Right renal pelvis (tissue), 4 donors: ENCODE measurements at regions not wholly inside any gene's neighbourhood (a gene's known extent, or its start where the extent isn't known, plus 50 kb on each side); places are given as distances from the start of the nearest gene placed in this dataset.

ENCODE experiments used
- DNase-seq, 4 donors: peaks; one replicate each; pipeline ENCODE4 v3.0.0-alpha.2; 2013; ENCODE audit warnings: low read depth in 4 of 4, low spot score in 3 of 4, missing footprints in 1 of 4

DNA sequence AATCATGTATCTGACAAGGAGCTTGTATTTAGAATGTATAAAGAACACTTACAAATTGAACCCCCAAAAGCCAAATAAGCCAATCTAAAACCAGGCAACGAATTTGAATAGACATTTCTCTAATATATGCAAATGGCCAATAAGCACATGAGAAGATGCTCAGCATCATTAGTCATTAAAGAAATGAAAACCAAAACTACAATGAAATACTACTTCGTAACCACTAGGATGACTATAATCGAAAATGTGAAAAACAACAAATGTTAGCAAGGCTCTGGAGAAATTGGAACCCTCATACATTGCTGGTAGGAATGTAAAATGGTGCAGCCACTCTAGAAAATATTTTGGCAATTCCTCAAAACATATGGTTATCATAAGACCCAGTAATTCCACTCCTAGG lies 105.8 kb upstream of the TOP1 start:
- no peak for DNase-seq

DNA sequence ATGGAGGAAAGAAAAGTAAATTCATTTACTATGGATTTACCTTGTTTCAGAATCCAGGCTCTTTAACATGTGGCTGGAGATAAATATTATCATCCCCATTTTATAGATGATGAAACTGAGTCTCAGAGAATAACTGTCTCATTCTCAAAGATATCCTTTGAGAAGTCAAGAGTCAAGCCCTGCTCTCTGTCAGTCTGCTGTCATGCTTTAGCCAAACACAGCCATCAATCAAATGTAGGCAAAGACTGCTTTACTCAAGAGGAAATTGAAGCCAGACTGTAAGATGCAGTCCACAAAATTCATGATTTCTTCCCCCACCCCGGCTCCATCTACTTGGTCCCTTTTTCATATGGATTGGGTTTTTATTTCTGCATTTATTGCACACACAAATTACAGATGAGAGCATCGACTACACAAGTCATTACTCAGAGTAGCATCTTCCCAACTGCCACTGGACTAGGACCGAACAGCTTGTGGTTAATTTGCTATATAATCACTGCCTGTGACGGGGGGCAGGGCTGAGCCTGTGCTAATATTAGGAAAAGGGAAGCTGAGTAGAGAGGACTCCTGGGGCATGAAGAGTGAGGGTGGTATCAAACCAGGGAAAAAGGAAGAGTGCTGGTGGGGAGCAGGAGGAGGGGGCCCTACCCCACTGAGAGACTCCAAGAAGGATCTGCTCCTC lies 102.7 kb upstream of the TOP1 start:
- no peak for DNase-seq

DNA sequence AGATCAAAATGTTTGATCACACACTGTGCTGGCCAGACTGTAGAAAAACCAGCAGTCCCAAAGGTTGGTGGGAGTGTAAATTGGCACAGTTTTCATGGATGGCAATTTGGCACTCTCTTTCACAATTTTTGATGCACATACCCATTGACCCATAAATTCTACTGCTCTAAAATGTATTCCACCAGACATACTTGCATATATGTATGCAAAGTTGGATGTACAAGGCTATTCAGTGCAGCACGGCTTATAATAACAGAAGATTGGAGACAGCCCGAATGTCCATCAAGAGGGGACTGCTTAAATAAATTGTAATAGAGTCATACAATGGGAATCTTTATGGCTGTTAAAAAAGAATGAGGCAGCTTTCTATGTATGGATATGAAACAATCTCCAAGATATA lies 101.7 kb upstream of the TOP1 start:
- no peak for DNase-seq

DNA sequence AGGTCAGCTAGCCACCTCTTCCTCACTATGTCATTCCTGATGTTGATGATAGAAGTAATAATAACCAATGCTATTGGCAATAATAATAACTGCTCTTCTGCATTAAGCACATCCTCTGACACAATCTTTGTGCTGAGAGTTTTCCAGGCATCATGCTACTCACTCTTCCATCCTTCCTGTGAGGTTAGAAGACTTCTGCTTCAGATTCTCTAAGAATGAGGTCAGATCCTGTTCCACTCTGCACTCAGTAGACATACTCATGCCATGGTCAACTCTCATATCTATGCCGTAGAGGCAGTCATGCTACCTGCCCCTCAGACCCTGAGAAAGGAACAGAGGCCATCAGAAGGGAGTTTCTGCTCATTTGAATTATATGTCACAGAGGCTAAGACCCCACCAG lies 98.1 kb upstream of the TOP1 start:
- no peak for DNase-seq

DNA sequence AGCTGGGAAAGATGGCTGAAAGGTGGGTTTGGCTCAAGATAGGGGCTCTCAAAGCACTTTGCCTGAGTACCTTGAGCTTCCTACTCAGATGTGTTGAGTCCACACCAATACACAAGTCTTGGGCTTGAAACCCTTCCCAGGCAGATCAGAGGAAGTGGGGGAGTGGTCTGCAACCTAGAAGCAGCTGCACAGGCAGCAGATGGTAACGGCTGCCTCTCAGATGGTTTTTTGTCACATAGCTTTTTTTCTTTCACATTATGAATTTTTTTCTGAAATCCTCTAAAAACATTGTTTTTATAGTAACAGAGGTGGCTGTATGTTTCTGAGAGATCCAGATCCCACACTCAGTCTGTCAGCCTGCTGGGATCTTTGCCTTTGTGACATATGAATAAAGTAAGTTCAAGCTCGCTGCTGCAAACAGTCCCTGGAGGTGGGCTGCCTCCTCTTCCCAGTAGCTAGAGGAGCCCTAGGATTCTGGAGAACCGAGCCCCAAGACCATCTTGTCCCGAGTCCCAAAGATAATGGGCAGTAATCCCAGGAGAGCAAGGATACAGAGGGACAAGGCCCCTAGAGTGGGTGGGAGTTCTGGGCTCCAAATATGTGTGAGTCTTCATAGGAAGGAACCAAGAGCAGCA lies 97.1 kb upstream of the TOP1 start:
- peak in 2 of 4 donors; percentile 16 to 22 for DNase-seq

DNA sequence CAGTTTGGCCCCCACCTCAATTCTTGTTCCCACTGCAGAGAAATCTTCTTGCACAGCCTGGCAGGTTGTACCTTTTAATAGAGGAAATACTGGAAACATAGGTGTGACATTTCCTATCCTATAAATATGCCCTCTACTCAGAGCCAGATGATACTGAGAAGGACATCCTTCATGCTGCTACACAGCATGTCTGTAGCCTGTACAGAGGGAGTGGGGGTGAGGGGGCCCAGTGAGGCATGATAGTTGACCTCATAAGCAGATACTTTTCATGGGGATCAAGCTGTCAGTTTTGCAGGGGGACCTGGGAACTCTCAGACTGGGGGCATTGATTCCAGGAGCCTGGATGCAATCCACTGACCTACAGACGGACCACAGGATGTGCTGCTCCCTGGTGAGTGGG lies 96.2 kb upstream of the TOP1 start:
- no peak for DNase-seq

DNA sequence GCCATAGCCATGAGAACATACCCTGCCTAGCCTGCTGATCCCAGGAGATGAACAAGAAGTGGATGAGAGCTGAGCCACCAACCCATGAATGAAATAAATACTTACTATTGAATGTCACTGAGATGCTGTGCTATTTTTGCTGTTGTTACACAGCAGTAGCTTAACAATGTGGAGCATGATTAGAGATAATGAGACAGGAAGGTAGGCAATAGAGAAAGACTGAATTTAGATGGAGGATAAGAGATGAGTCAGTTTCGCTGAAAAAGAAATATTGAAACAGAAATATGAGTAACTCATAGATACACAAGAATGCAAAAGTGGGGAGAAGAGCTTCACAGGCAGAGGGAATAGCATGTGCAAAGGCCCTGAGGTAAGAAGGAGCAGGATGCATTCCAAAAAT lies 94.9 kb upstream of the TOP1 start:
- no peak for DNase-seq

DNA sequence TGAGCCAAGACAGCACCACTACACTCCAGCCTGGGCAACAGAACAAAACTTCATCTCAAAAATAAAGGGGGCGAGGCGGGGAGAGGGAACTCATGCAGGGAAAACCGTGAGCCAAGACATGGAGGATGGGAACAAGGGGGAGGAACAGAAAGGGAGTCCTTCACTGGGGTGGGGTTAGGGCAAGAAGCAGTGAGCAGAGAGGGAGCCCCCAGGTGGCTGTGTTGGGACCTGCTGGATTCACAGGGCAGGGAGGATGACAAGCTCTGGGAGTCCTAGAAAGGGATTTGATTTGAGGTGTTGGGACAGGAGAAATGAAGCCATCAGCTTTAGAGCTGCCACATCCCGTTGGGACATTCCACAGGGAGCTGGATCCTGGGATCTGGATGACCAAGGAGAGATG lies 90.6 kb upstream of the TOP1 start:
- DNase-seq: no peak

DNA sequence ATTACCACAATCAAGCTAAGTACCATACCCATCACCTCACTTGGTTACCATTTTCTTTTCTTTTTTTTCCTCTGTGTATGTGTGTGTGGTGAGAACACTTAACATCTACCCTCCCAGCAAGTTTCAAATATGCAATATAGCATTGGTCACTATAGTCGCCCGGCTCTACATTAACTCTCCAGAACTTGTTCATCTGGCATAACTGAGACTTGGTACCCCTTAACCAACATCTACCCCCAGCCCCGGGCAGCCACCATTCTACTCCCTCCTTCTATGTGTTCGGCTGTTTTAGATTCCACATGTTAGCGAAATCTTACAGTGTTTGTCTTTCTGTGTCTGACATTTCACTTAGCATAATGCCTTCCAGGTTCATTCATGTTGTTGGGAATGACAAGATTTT lies 89.0 kb upstream of the TOP1 start:
- no peak for DNase-seq

DNA sequence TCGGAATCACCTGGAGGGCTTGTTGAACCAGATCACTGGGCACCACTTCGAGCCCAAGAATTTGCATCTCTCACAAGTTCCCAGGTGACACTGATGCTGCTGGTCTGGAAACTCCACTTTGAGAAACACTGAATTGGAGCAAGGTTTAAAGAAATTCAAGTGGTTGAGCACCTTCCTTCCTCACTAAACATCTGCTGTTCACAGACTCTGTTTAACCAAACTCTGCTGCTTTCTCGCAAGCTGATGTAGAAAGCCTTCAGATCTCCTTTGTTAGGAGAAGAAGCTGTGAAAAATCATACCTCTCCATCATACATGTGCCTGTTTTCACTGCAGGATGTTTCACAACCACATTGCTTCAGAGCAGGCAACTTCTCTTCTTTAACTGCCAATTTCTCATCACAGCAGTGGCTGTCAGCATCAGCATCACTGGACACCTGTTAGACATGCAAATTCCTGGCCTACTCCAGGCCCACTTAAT lies 87.5 kb upstream of the TOP1 start:
- no peak for DNase-seq

DNA sequence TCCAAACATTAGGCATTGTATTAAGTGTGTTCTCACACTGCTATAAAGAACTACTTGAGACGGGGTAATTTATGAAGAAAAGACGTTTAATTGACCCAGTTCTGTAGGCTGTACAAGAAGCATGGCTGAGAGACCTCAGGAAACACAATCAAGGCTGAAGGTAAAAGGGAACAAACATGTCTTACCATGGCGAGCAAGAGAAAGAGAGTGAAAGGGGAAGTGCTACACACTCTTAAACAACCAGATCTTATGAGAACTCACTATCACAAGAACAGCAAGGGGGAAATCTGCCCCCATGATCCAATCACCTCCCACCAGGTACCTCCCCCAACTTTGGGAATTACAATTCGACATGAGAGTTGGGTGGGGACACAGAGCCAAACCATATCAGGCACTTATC lies 86.6 kb upstream of the TOP1 start:
- no peak for DNase-seq

DNA sequence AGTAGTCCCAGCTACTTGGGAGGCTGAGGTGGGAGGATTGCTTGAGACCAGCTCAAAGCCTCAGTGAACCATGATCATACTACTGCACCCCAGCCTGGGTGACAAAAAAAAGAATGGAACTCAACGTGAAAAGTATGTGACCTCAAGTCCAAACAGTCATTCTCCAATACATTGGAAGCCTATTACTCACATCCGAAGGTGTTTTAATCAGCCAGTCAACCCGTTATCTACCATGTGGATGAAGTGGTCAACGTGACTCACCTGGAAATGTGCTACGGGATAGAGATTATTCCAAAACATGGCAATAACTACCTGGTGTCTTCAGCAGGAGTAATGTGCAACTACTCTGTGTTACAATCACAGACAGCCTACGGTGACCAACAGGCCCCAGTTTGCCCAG lies 85.8 kb upstream of the TOP1 start:
- DNase-seq: no peak

DNA sequence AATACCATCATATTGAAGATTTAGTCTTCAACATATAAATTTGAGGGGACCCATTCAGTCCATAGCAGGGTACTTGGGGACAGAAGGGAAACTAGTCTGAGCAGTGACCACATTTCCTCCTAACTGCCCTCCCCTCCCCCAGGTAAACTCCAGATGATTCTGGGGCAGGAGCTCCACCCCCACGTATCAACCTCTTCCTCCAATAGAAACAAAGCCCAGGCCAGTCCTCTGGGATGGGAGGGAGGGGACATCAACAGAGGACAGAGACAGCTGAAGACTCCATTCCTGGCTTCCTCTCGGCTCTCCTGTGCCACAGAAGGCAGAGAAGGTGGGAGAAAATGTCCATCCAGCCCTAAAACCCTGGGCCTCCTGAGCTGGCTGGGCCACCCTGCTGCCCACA lies 85.0 kb upstream of the TOP1 start:
- DNase-seq: no peak

DNA sequence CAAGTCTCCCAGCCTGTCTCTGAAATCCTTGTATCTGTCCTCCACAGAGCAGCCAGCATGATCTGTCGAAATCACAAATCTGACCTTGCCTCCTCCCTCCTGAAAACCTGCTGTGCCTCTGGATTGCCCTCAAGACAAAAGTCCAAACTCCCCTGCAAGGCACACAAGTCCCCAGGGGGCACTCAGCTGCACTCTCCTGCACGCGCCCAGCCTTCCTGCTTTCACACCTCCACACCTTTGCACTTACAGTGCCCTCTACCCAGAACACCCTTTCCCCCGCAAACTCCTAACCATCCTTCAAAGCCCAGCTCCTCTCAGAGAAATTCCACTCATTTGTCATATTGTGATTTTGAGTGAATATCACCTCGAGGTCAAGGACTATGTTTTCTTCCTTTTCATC lies 83.4 kb upstream of the TOP1 start:
- no peak for DNase-seq

DNA sequence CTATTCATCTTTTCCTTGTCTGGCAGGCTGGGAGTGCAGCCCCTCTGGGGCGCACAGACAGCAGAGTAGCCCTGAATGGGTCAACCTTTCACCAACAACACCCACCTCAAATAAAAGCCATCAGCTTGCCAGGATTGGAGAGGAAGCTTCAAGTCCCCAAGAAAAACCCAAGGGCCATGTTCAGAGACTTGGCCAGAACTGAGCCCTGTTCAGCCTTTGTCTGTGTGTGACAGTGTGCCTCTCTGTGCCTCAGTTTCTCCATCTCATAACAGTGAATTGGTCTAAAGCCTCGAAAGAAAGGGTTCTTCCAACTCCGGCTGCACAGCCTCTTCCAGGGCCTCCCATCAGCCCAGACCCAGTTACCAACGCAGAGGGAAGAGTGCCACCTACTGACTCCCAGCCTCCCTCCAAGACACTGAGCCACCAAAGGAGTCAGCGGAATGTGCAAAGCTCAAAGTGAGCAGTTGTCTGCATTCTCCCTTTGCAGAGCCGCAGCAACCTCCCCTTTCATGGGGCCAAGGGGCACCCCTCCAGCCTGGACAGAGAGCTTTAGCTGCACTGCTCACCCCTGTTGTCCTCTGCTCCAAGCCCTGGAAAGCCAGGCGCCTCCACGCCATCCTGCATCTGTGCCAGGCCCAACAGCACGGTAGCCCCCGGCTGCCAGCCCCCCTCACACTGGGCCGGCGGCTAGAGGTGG lies 82.7 kb upstream of the TOP1 start:
- peak; percentile 55 to 72 (median 64) for DNase-seq

DNA sequence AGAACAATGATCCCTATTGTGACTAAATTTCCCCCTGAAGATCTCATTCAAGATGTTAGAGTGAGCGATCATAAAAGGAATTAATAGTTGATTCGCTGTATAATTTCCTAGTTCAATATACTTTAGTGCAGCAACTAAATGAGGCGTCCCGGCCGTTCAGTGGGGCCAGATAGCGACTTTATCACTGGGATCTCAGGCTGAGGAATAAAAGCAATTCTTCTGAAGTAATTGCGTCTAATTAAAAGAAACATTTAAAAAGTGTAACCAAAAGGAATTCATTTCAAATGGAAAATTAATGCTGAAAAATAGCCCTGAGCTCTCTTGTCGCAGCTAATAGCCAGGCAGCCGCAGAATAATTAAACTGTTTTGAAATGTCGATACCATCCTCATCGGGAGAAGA lies 82.2 kb upstream of the TOP1 start:
- no peak for DNase-seq

DNA sequence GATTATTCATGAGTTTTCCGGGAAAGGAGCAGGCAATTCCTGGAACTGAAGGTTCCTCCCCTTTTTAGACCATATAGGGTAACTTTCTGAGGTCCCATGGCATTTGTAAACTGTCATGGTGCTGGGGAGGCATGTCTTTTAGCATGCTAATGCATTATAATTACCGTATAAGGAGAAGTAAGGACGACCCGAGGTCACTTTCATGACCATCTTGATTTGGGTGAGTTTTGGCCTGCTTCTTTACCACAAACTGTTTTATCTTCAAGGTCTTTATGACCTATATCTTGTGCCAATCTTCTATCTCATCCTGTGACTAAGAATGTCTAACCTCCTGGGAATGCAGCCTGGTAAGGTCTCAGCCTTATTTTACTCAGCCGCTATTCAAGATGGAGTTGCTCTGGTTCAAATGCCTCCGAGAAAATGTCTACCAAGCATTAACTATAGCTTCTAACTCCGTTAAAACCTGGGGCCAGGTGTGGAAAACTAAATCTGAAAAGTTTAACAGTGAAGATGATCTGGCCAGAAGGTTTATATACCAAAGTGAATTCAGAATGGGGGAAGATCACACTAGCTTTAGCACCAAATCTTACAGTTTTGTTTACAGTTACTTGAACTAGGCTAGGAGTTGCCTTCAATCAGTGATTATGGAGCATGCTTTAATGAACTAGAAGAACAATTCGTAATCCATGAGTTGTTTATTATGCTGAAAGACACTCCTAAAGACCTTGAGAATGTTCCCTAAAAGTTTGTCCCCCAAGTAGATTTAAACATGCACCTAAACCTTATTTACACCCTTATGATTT lies 80.0 kb upstream of the TOP1 start:
- DNase-seq: no peak

DNA sequence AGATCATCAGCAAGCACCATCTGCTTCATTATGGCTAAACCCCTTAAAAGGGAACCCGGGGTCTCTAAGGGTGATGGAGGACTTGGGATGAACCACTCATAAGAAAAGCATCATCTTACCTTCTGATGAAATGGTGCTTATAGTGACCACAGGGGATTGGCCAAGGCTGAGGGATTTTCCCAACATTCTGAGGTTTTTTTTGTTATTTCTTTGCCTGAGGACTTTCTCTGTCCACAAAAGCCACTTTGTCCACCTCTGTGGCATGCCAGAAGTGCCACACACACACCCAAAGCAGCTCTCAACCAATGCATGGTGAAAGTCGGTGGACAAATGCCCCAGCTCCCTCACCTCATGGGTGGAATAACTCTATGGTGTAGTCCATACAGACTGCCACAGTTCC lies 79.3 kb upstream of the TOP1 start:
- DNase-seq: no peak

DNA sequence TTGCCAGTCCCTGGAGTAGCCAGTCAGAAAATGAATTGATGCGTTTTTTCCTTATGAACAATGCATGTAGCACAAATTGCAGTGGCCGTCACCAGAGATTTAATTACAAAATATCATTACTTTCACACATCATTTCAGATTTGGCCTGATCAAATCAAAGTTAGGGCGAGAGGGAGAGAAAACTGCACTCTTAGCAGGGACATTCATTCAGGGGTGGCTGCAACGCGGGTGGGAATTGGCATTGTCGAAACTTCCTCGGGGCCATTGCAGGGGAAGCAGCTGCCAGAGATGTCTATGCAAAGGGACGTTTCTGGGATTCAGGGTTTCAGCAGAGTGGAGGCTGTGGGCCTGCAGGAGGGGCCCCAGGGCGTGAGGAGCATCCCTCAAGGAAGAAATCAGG lies 76.5 kb upstream of the TOP1 start:
- DNase-seq: no peak

DNA sequence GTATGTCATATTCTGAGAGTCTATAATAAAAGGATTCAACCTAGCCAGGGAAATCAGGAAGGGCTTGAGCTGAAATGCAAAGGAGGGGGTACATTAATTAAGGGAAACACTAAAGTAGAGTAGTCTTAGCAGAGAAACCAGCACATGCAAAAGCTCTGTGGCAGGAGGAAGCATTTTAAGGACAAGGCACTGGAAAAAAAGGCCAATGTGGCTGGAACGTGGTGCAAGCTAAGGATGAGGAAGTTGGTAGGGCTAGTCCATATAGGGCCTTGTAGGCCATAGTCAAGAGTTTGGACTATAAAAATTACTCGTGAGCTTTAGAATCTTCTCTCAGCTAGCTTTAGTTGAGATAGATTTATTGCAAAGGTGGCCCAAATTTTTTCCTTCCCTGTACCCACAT lies 75.2 kb upstream of the TOP1 start:
- no peak for DNase-seq

DNA sequence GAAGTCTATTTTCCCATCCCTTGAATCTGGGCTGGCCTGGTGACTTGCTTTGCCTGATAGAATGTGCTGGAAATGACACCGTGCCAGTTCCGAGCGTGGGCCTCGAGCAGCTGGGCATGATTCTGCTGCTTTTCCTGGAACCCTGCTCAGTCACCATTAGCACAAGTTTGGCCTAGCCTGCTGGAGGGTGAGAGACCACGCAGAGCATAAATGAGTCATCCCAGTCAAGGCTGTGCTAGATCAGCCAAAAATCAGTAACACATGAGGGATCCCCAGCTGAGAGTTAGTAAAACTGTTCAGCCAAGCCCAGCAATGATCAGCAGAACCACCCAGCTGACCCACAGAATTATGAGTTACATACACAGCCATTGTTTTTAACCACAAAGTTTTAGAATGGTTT lies 74.8 kb upstream of the TOP1 start:
- DNase-seq: no peak
